SK-N-SH (cell line): ENCODE measurements at regions not wholly inside any gene's neighbourhood (a gene's known extent, or its start where the extent isn't known, plus 50 kb on each side); places are given as distances from the start of the nearest gene placed in this dataset.

ENCODE experiments used
- CHD2 ChIP-seq: fragments of 150-350 bp; IDR thresholded peaks from 2 replicates; pipeline ENCODE4 v1.6.1; 2018; ENCODE audit warnings: low read length; ENCODE audit not compliant: partially characterized antibody
- FOXM1 ChIP-seq: IDR thresholded peaks from 2 replicates; pipeline ENCODE4 v1.4.0; 2012; ENCODE audit warnings: low read depth, mild to moderate bottlenecking
- JUND ChIP-seq: IDR thresholded peaks from 2 replicates; pipeline ENCODE4 v1.4.0; 2012
- POLR2AphosphoS5 ChIP-seq: IDR thresholded peaks from 2 replicates; pipeline ENCODE4 v1.6.1; 2012; ENCODE audit warnings: low read depth, low read length
- RAD21 ChIP-seq: IDR thresholded peaks from 2 replicates; pipeline ENCODE4 v1.6.1; 2012; ENCODE audit warnings: mild to moderate bottlenecking, low read length
- RCOR1 ChIP-seq: fragments of 150-350 bp; IDR thresholded peaks from 2 replicates; pipeline ENCODE4 v1.6.1; 2017; ENCODE audit warnings: antibody characterized with exemption, low read length
- SIN3A ChIP-seq: IDR thresholded peaks from 2 replicates; pipeline ENCODE4 v1.6.1; 2012; ENCODE audit warnings: low read depth, mild to moderate bottlenecking, low read length, moderate library complexity, borderline replicate concordance
- SMC3 ChIP-seq: IDR thresholded peaks from 2 replicates; pipeline ENCODE4 v1.6.1; 2012; ENCODE audit warnings: low read depth, low read length, improper control_type of control experiment
- TF ChIP-seq, protein P1 (sequence below): fragments of 200-600 bp; sonication (generic); IDR thresholded peaks from 2 replicates; pipeline ENCODE4 v1.6.1; 2017; ENCODE audit warnings: antibody characterized with exemption, mild to moderate bottlenecking, moderate library complexity
- TF ChIP-seq, protein P2 (sequence below): IDR thresholded peaks from 2 replicates; pipeline ENCODE4 v1.6.1; 2012; ENCODE audit warnings: mild to moderate bottlenecking, low read depth, low read length, moderate library complexity
- TF ChIP-seq, protein P3 (sequence below): fragments of 150-350 bp; IDR thresholded peaks from 2 replicates; pipeline ENCODE4 v1.6.1; 2017; ENCODE audit warnings: antibody characterized with exemption, low read length, low read depth, borderline replicate concordance

DNA sequence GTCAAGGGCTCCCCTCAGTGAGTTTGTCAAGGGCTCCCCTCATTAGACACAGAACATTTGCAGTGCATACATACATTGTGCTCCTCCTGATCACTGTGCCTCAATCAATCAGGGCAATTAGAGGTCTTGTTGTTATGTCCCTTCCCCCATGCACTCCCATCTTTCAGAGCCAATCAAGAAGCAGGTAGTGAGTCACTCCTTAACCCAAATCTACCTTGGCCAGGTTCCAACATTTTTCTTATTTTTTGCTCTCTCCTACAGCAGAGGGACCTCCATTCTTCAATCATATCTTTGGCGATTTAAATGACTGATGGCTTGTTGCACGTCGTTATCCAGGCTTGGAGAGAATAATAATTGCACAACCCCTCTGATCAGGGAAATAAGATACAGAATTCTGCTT is 409.9 kb upstream of the SPTLC3 start:
- TF ChIP-seq CHD2 (no peak), SIN3A (no peak), RAD21 (no peak), RCOR1 (no peak), POLR2AphosphoS5 (no peak), SMC3 (no peak), JUND (no peak), FOXM1 (no peak)
- TF ChIP-seq, protein P1, sequence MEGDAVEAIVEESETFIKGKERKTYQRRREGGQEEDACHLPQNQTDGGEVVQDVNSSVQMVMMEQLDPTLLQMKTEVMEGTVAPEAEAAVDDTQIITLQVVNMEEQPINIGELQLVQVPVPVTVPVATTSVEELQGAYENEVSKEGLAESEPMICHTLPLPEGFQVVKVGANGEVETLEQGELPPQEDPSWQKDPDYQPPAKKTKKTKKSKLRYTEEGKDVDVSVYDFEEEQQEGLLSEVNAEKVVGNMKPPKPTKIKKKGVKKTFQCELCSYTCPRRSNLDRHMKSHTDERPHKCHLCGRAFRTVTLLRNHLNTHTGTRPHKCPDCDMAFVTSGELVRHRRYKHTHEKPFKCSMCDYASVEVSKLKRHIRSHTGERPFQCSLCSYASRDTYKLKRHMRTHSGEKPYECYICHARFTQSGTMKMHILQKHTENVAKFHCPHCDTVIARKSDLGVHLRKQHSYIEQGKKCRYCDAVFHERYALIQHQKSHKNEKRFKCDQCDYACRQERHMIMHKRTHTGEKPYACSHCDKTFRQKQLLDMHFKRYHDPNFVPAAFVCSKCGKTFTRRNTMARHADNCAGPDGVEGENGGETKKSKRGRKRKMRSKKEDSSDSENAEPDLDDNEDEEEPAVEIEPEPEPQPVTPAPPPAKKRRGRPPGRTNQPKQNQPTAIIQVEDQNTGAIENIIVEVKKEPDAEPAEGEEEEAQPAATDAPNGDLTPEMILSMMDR: no peak
- TF ChIP-seq, protein P2, sequence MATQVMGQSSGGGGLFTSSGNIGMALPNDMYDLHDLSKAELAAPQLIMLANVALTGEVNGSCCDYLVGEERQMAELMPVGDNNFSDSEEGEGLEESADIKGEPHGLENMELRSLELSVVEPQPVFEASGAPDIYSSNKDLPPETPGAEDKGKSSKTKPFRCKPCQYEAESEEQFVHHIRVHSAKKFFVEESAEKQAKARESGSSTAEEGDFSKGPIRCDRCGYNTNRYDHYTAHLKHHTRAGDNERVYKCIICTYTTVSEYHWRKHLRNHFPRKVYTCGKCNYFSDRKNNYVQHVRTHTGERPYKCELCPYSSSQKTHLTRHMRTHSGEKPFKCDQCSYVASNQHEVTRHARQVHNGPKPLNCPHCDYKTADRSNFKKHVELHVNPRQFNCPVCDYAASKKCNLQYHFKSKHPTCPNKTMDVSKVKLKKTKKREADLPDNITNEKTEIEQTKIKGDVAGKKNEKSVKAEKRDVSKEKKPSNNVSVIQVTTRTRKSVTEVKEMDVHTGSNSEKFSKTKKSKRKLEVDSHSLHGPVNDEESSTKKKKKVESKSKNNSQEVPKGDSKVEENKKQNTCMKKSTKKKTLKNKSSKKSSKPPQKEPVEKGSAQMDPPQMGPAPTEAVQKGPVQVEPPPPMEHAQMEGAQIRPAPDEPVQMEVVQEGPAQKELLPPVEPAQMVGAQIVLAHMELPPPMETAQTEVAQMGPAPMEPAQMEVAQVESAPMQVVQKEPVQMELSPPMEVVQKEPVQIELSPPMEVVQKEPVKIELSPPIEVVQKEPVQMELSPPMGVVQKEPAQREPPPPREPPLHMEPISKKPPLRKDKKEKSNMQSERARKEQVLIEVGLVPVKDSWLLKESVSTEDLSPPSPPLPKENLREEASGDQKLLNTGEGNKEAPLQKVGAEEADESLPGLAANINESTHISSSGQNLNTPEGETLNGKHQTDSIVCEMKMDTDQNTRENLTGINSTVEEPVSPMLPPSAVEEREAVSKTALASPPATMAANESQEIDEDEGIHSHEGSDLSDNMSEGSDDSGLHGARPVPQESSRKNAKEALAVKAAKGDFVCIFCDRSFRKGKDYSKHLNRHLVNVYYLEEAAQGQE: no peak
- TF ChIP-seq, protein P3, sequence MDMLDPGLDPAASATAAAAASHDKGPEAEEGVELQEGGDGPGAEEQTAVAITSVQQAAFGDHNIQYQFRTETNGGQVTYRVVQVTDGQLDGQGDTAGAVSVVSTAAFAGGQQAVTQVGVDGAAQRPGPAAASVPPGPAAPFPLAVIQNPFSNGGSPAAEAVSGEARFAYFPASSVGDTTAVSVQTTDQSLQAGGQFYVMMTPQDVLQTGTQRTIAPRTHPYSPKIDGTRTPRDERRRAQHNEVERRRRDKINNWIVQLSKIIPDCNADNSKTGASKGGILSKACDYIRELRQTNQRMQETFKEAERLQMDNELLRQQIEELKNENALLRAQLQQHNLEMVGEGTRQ: no peak
